Neural crest cell (in vitro differentiated cells): ENCODE measurements at regions not wholly inside any gene's neighbourhood (a gene's known extent, or its start where the extent isn't known, plus 50 kb on each side); places are given as distances from the start of the nearest gene placed in this dataset.

Source experiments
- DNase-seq: peaks from one replicate; pipeline ENCODE4 v3.0.0; 2021; ENCODE audit warnings: low read depth, mixed read lengths, low spot score
- H3K27ac Mint-ChIP-seq: one replicate; pipeline ENCODE4 v1.8.0; 2021; ENCODE audit warnings: mild to moderate bottlenecking, mixed read lengths; ENCODE audit not compliant: unreplicated experiment
- H3K27me3 Mint-ChIP-seq: 2 replicates; pipeline ENCODE4 v1.8.0; 2021; ENCODE audit warnings: low read depth, mild to moderate bottlenecking, mixed read lengths
- H3K36me3 Mint-ChIP-seq: 2 replicates; pipeline ENCODE4 v1.8.0; 2021; ENCODE audit warnings: low read depth, mild to moderate bottlenecking, mixed read lengths
- H3K4me1 Mint-ChIP-seq: 2 replicates; pipeline ENCODE4 v1.8.0; 2021; ENCODE audit warnings: mixed read lengths
- H3K4me3 Mint-ChIP-seq: one replicate; pipeline ENCODE4 v1.8.0; 2021; ENCODE audit warnings: mild to moderate bottlenecking, mixed read lengths
- H3K9me3 Mint-ChIP-seq: 2 replicates; pipeline ENCODE4 v1.8.0; 2021; ENCODE audit warnings: mixed read lengths
- CTCF ChIP-seq: fragments of 200-600 bp; sonication (generic); conservative IDR thresholded peaks from 2 replicates; pipeline ENCODE4 v1.5.0; 2021; ENCODE audit warnings: antibody characterized with exemption, mild to moderate bottlenecking

GRCh38 chr2:160977376-160977775, 182.9 kb upstream of the TANK start:
- Mint-ChIP-seq H3K27me3 (no peaks in the 10 kb centered on the region), H3K4me1 (no peaks in the 10 kb centered on the region), H3K9me3 (peaks cover 5% of the 10 kb centered on the region), H3K27ac (no peak overlapping the region), H3K36me3 (no peaks in the 10 kb centered on the region), H3K4me3 (no peak overlapping the region)
- TF ChIP-seq CTCF, result no peak
- DNase-seq, result no peak

- H3K27me3 Mint-ChIP-seq, result no peaks in the 10 kb centered on the region
- no peaks in the 10 kb centered on the region for H3K4me1 Mint-ChIP-seq
- DNase-seq, result no peak
- TF ChIP-seq CTCF, result no peak
- peaks cover 5% of the 10 kb centered on the region for H3K9me3 Mint-ChIP-seq
- no peaks in the 10 kb centered on the region for H3K36me3 Mint-ChIP-seq
- H3K4me3 Mint-ChIP-seq, result no peak overlapping the region
- H3K27ac Mint-ChIP-seq, result no peak overlapping the region
Measured at GRCh38 chr2:160977854-160978253, 182.4 kb upstream of the TANK start.

- no peak for DNase-seq
- Mint-ChIP-seq H3K27me3 (no peaks in the 10 kb centered on the region), H3K4me1 (peaks cover 10% of the 10 kb centered on the region), H3K4me3 (no peak overlapping the region), H3K36me3 (no peaks in the 10 kb centered on the region), H3K27ac (no peak overlapping the region), H3K9me3 (peaks cover 6% of the 10 kb centered on the region)
- TF ChIP-seq CTCF, result no peak
Measured at GRCh38 chr2:160984426-160985077, 175.7 kb upstream of the TANK start.

GRCh38 chr2:160989778-160990177, 170.4 kb upstream of the TANK start:
- H3K4me1 Mint-ChIP-seq, result peaks cover 7% of the 10 kb centered on the region
- no peaks in the 10 kb centered on the region for H3K27me3 Mint-ChIP-seq
- H3K27ac Mint-ChIP-seq, result no peak overlapping the region
- H3K9me3 Mint-ChIP-seq, result peaks cover 3% of the 10 kb centered on the region
- TF ChIP-seq CTCF, result no peak
- DNase-seq, result no peak
- H3K4me3 Mint-ChIP-seq, result no peak overlapping the region
- no peaks in the 10 kb centered on the region for H3K36me3 Mint-ChIP-seq

GRCh38 chr2:160993654-160994061, 166.6 kb upstream of the TANK start:
- no peaks in the 10 kb centered on the region for H3K36me3 Mint-ChIP-seq

More at GRCh38 chr2:160993654-160994061, 166.6 kb upstream of the TANK start:
- Mint-ChIP-seq H3K9me3 (no peaks in the 10 kb centered on the region), H3K4me1 (peaks cover 5% of the 10 kb centered on the region), H3K27ac (no peak overlapping the region), H3K27me3 (no peaks in the 10 kb centered on the region), H3K4me3 (no peak overlapping the region)
- no peak for TF ChIP-seq CTCF
- no peak for DNase-seq
